HL-60 (cell line): ENCODE measurements at regions not wholly inside any gene's neighbourhood (a gene's known extent, or its start where the extent isn't known, plus 50 kb on each side); places are given as distances from the start of the nearest gene placed in this dataset.

ENCODE experiments used
- DNase-seq, 2 experiments: peaks; one replicate each; pipeline ENCODE4 v3.0.0-alpha.2; 2010 to 2020; ENCODE audit warnings: low read depth in 1 of 2, low spot score in 1 of 2
- H3K27ac ChIP-seq: fragments of 250-450 bp; sonication (Bioruptor Pico); replicated peaks from 2 replicates; pipeline ENCODE4 v1.5.1; 2020; ENCODE audit warnings: mild to moderate bottlenecking, moderate library complexity
- H3K27me3 ChIP-seq: fragments of 250-450 bp; sonication (Bioruptor Pico); 2 replicates; pipeline ENCODE4 v1.5.1; 2021; ENCODE audit warnings: mild to moderate bottlenecking, moderate library complexity; ENCODE audit not compliant: insufficient read depth, poor library complexity, severe bottlenecking
- H3K4me3 ChIP-seq: replicated peaks from 2 replicates; pipeline ENCODE4 v1.5.1; 2011; ENCODE audit warnings: mild to moderate bottlenecking, control low read depth, low read length; ENCODE audit not compliant: insufficient read depth
- GABPA ChIP-seq: IDR thresholded peaks from 2 replicates; pipeline ENCODE4 v1.6.1; 2012; ENCODE audit warnings: low read depth
- POLR2AphosphoS5 ChIP-seq: IDR thresholded peaks from 2 replicates; pipeline ENCODE4 v1.6.1; 2012; ENCODE audit warnings: low read depth
- SPI1 ChIP-seq: IDR thresholded peaks from 2 replicates; pipeline ENCODE4 v1.6.1; 2012; ENCODE audit warnings: low read depth, mild to moderate bottlenecking, borderline replicate concordance
- TF ChIP-seq, protein P1 (sequence below): IDR thresholded peaks from one replicate; pipeline ENCODE4 v1.5.1; 2011; ENCODE audit warnings: low read length, control low read depth, inconsistent platforms; ENCODE audit not compliant: insufficient read depth
- TF ChIP-seq, protein P2 (sequence below): IDR thresholded peaks from 2 replicates; pipeline ENCODE4 v1.6.1; 2012; ENCODE audit warnings: low read depth; ENCODE audit not compliant: insufficient replicate concordance

DNA sequence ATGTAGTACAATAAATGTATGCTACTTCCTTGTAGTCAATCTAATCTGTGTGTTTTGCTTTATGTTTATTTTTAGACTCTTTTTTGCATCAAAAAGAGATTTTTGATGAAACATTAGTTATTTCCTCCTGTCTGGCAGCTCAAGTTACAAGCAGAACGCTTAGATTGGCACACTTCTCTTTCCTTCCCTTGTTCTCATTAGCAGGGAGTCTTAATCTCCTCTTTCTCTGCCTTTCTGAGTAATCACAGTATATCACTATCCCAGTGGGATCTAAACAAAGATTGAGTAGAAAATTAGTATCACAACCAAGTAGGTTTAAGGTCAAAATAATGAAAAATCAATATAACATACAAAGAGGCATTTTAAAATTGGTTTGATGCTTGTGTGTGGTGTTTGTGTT lies 1192.6 kb downstream of the C4orf33 start:
- H3K27me3 ChIP-seq = no peaks in the 10 kb centered on the region
- no peak overlapping the region for H3K4me3 ChIP-seq
- no peak overlapping the region for H3K27ac ChIP-seq
- TF ChIP-seq POLR2AphosphoS5 (no peak), GABPA (no peak), SPI1 (no peak)
- TF ChIP-seq, protein P1, sequence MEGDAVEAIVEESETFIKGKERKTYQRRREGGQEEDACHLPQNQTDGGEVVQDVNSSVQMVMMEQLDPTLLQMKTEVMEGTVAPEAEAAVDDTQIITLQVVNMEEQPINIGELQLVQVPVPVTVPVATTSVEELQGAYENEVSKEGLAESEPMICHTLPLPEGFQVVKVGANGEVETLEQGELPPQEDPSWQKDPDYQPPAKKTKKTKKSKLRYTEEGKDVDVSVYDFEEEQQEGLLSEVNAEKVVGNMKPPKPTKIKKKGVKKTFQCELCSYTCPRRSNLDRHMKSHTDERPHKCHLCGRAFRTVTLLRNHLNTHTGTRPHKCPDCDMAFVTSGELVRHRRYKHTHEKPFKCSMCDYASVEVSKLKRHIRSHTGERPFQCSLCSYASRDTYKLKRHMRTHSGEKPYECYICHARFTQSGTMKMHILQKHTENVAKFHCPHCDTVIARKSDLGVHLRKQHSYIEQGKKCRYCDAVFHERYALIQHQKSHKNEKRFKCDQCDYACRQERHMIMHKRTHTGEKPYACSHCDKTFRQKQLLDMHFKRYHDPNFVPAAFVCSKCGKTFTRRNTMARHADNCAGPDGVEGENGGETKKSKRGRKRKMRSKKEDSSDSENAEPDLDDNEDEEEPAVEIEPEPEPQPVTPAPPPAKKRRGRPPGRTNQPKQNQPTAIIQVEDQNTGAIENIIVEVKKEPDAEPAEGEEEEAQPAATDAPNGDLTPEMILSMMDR = no peak
- TF ChIP-seq, protein P2, sequence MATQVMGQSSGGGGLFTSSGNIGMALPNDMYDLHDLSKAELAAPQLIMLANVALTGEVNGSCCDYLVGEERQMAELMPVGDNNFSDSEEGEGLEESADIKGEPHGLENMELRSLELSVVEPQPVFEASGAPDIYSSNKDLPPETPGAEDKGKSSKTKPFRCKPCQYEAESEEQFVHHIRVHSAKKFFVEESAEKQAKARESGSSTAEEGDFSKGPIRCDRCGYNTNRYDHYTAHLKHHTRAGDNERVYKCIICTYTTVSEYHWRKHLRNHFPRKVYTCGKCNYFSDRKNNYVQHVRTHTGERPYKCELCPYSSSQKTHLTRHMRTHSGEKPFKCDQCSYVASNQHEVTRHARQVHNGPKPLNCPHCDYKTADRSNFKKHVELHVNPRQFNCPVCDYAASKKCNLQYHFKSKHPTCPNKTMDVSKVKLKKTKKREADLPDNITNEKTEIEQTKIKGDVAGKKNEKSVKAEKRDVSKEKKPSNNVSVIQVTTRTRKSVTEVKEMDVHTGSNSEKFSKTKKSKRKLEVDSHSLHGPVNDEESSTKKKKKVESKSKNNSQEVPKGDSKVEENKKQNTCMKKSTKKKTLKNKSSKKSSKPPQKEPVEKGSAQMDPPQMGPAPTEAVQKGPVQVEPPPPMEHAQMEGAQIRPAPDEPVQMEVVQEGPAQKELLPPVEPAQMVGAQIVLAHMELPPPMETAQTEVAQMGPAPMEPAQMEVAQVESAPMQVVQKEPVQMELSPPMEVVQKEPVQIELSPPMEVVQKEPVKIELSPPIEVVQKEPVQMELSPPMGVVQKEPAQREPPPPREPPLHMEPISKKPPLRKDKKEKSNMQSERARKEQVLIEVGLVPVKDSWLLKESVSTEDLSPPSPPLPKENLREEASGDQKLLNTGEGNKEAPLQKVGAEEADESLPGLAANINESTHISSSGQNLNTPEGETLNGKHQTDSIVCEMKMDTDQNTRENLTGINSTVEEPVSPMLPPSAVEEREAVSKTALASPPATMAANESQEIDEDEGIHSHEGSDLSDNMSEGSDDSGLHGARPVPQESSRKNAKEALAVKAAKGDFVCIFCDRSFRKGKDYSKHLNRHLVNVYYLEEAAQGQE = no peak
- DNase-seq = no peak

DNA sequence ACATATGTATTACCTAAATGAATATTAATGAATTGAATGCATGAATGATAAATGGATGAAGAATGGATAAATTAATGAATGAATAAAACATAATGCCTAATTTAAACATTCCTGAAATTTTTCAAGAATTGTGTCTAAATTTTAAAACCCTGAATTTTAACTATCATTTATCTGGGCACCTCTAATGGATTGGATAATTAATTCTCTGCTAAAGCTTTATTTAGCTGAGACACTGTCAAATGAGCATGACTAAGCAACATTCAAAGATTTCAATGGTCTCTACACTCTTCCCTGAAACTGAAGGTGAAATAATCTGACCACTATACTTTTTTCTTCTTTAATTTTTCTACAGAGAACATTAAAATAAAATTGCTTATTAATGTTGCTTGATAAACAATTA lies 1197.7 kb downstream of the C4orf33 start:
- no peak for DNase-seq
- Histone ChIP-seq H3K27ac (no peak overlapping the region), H3K27me3 (no peaks in the 10 kb centered on the region), H3K4me3 (no peak overlapping the region)
- TF ChIP-seq SPI1 (no peak), POLR2AphosphoS5 (no peak), GABPA (no peak)
- TF ChIP-seq, protein P1 = no peak
- TF ChIP-seq, protein P2 = no peak

DNA sequence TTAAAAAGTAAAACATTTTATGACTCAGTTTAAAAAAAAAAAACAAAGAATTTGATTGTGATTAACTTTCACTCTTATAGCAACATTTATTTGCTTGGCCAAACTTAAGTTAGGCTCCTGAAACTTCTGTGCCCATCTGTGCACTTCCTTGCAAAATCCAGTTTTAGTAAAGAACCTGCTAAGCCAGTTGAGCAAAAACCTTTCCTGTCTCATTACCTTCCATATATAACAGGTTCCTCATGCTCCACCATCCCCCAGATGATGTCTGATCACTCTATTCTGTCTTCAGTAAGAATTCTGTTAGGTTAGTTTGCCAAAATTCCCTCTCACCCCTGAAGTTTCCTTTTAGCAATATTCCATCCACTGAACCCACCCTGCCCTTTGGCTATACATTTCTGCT lies 1200.5 kb downstream of the C4orf33 start:
- no peak for DNase-seq
- Histone ChIP-seq H3K27ac (no peak overlapping the region), H3K4me3 (no peak overlapping the region), H3K27me3 (no peaks in the 10 kb centered on the region)
- no peak for TF ChIP-seq SPI1
- TF ChIP-seq POLR2AphosphoS5 = no peak
- TF ChIP-seq, protein P2 = no peak
- no peak for TF ChIP-seq GABPA
- TF ChIP-seq, protein P1 = no peak
